ENCODE measurements at regions not wholly inside any gene's neighbourhood (a gene's known extent, or its start where the extent isn't known, plus 50 kb on each side); places are given as distances from the start of the nearest gene placed in this dataset.

DNA sequence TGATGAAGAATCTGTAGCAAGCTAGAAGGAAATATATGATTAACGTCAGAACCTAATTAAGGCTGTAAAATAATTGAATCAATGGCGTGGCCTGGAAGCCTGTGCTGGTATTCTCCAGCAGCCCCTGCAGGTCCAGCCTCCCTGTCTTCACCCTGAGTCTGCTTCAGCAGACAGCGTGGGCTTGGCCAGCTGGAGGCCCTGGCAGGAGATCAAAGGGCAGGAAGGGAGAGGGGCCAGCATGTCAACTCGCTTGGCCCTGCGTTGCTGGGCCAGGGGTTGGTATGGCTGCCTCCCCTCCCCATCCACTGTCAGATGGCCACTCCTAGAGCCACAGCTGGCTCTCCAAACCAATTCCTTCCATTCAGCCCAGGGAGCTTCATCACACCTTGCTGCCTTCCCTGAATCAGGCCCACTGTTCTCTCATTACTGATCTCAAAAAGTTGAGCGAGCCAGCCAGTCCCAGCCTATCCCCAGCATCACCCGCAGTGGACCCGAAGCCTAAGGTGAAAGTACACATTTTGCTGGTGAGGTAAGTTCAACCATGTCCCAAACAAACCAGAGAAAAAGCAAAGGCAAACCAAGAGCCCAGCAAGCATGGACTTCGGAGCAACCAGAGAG is 228.4 kb upstream of the AGAP1 start (continued):
- TF ChIP-seq CHD7 (IDR thresholded peaks at IDR 0.05; ENCODE audit: insufficient replicate concordance, low read length), result no peak
- TF ChIP-seq SP2 (IDR thresholded peaks at IDR 0.05; ENCODE audit: low read length), result no peak
- TF ChIP-seq CTBP2 (IDR thresholded peaks at IDR 0.05; ENCODE audit: borderline replicate concordance, insufficient read depth, insufficient read length, low read length), result no peak
- no peak for TF ChIP-seq POLR2A (IDR thresholded peaks at IDR 0.05; ENCODE audit: control extremely low read depth in 1 of 2, low read depth in 2 of 2, low read length in 2 of 2)
- no peak for TF ChIP-seq BRCA1 (IDR thresholded peaks at IDR 0.05; ENCODE audit: low read depth, low read length)
- no peak for TF ChIP-seq TEAD4 (IDR thresholded peaks at IDR 0.05; ENCODE audit: low read depth, low read length)
- TF ChIP-seq, protein P1, sequence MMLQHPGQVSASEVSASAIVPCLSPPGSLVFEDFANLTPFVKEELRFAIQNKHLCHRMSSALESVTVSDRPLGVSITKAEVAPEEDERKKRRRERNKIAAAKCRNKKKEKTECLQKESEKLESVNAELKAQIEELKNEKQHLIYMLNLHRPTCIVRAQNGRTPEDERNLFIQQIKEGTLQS (IDR thresholded peaks at IDR 0.05; ENCODE audit: insufficient read depth, low read depth, low read length), result no peak
